GM12891 (cell line): ENCODE measurements at regions not wholly inside any gene's neighbourhood (a gene's known extent, or its start where the extent isn't known, plus 50 kb on each side); places are given as distances from the start of the nearest gene placed in this dataset.

Experiments
- PAX5 ChIP-seq: IDR thresholded peaks from 2 replicates; pipeline ENCODE4 v1.6.1; 2011; ENCODE audit warnings: low read length, moderate library complexity, mild to moderate bottlenecking; ENCODE audit not compliant: insufficient read depth, severe bottlenecking
- POLR2A ChIP-seq: IDR thresholded peaks from 2 replicates; pipeline ENCODE4 v1.6.1; 2011; ENCODE audit warnings: low read depth, low read length, control low read depth
- POLR2AphosphoS5 ChIP-seq: IDR thresholded peaks from 2 replicates; pipeline ENCODE4 v1.6.1; 2011; ENCODE audit warnings: low read depth, low read length, control low read depth
- POU2F2 ChIP-seq: IDR thresholded peaks from 2 replicates; pipeline ENCODE4 v1.6.1; 2011; ENCODE audit warnings: low read depth, mild to moderate bottlenecking, control low read depth, low read length, moderate library complexity
- SPI1 ChIP-seq: IDR thresholded peaks from 2 replicates; pipeline ENCODE4 v1.6.1; 2011; ENCODE audit warnings: low read depth, low read length, control low read depth
- TAF1 ChIP-seq: IDR thresholded peaks from 2 replicates; pipeline ENCODE4 v1.6.1; 2011; ENCODE audit warnings: low read depth, low read length, control low read depth

DNA sequence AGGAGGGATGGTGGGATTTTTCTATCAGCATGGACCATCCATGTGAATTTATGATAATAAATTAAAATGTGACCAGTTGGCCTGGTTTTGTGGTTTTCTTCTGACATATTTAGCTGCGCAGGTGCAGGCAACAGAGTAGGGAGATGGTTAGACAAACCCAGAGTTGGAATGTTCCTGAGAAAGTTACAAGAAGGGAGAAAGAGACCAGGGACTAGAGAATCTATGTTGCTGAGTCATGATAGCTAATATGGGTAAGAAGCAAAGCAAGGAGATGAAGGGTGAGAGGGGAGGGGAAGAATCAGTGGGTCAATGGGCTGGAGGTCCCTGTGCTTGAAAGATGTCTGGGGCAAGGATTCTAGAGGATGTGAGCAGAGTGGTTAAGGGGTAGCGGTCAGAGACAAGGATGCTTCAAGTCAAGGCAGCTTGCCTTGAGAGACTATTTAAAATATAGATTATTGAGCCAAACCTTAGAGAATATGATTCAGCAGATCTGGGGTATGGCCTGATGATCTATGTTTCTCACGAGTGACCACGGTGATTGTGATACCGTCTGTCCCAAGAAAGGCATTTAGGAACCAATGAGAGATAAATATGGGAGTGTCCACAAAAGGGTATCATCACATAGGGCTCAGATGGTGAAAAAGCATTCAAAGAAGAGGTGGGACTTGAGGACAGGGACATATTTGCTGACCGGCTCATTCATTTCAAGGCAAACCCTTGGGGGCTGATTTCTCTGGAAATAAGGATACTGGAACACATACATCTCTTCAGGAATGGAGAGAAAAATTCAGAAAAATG is 219.7 kb upstream of the PLD5 start:
- TF ChIP-seq POLR2A (no peak), POU2F2 (no peak), TAF1 (no peak), PAX5 (no peak), POLR2AphosphoS5 (no peak), SPI1 (no peak)
